ENCODE measurements at regions not wholly inside any gene's neighbourhood (a gene's known extent, or its start where the extent isn't known, plus 50 kb on each side); places are given as distances from the start of the nearest gene placed in this dataset.

DNA sequence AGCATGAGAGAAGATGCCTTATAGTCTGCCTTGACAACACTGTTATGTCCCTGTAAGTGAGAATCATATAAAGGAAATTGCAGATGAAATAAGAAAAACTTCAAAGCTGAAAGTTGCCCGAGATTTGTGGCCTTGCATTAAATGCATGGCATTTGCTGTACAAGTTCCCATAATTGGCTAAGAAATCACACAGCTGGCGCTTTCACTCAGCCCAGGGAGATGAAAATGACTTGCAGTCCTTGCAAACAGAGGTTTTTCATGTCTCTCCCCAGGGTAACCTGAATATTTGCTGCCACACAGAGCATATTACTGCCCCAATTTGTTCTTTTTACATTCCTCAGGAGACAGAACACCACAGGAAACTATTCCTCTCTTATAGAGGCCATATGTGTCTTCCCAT lies 174.8 kb downstream of the FAM114A2 start:
- no peaks in the 10 kb centered on the region for H4K20me1 ChIP-seq (ENCODE audit: control insufficient read depth, extremely low read depth, insufficient read depth, low read length)
- no peaks in the 10 kb centered on the region for H3K9me1 ChIP-seq (ENCODE audit: control insufficient read depth, extremely low read depth, insufficient read depth, low read length)
- FAIRE-seq (no peak), DNase-seq (ENCODE audit: low read depth, low spot score) (no peak)
- no peak overlapping the region for H3K9ac ChIP-seq (ENCODE audit: control insufficient read depth, extremely low read depth, insufficient read depth, low read length)
- H3K27me3 ChIP-seq (ENCODE audit: control insufficient read depth, extremely low read depth, insufficient read depth, low read length): no peaks in the 10 kb centered on the region
- no peaks in the 10 kb centered on the region for H3K79me2 ChIP-seq (ENCODE audit: control insufficient read depth, insufficient read depth, low read length)
- no peak overlapping the region for H3K4me2 ChIP-seq (ENCODE audit: control insufficient read depth, extremely low read depth, insufficient read depth, low read depth, low read length)
- no peaks in the 10 kb centered on the region for H3K36me3 ChIP-seq (ENCODE audit: control insufficient read depth in 2 of 2, extremely low read depth in 1 of 2, insufficient read depth in 2 of 2, low read length in 2 of 2)
- no peaks in the 10 kb centered on the region for H3K4me1 ChIP-seq (ENCODE audit: control insufficient read depth, extremely low read depth, insufficient read depth, low read length)
- no peak overlapping the region for H3K27ac ChIP-seq (ENCODE audit: control insufficient read depth, insufficient read depth, low read length)
- H3K9me3 ChIP-seq (ENCODE audit: control insufficient read depth, low read depth, low read length): no peaks in the 10 kb centered on the region
- dilution Hi-C loops (cut with MboI; ENCODE audit: extremely low pct_ligation_motif_present, low sequenced_read_pairs): no loop called here
- no peak overlapping the region for H2AFZ ChIP-seq (ENCODE audit: control insufficient read depth, low read length)
- H3K4me3 ChIP-seq (ENCODE audit: control insufficient read depth in 2 of 3, extremely low read depth in 1 of 3, insufficient read depth in 2 of 3, low read depth in 1 of 3, low read length in 3 of 3): no peak overlapping the region
- no peak for TF ChIP-seq EZH2 (IDR thresholded peaks at IDR 0.05; ENCODE audit: low read length)
- TF ChIP-seq, protein P1, sequence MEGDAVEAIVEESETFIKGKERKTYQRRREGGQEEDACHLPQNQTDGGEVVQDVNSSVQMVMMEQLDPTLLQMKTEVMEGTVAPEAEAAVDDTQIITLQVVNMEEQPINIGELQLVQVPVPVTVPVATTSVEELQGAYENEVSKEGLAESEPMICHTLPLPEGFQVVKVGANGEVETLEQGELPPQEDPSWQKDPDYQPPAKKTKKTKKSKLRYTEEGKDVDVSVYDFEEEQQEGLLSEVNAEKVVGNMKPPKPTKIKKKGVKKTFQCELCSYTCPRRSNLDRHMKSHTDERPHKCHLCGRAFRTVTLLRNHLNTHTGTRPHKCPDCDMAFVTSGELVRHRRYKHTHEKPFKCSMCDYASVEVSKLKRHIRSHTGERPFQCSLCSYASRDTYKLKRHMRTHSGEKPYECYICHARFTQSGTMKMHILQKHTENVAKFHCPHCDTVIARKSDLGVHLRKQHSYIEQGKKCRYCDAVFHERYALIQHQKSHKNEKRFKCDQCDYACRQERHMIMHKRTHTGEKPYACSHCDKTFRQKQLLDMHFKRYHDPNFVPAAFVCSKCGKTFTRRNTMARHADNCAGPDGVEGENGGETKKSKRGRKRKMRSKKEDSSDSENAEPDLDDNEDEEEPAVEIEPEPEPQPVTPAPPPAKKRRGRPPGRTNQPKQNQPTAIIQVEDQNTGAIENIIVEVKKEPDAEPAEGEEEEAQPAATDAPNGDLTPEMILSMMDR (optimal IDR thresholded peaks at IDR 0.05 in 1 of 3, IDR thresholded peaks at IDR 0.05 in 1 of 3, conservative IDR thresholded peaks at IDR 0.05 in 1 of 3; ENCODE audit: extremely low read depth in 1 of 3, insufficient read depth in 2 of 3, low read length in 3 of 3): no peak
